T-cell (primary cell): ENCODE measurements at regions not wholly inside any gene's neighbourhood (a gene's known extent, or its start where the extent isn't known, plus 50 kb on each side); places are given as distances from the start of the nearest gene placed in this dataset.

Experiments used
- ATAC-seq, 4 experiments: fragments of 200-7000 bp in 3 of 4; fragments of 150-1000 bp in 1 of 4; cut with Tn5 transposase; replicated peaks in 1 of 4; 1 replicate in 3 of 4; 2 replicates in 1 of 4; pipeline ENCODE4 v1.10.0; 2021; ENCODE audit warnings: moderate library complexity in 3 of 4, mild to moderate bottlenecking in 2 of 4, moderate number of reproducible peaks in 1 of 4
- CTCF ChIA-PET, 2 donors: fragments of 300-600 bp; sonication (Branson Sonifier 250); formaldehyde crosslinking; loops; one replicate each; lab custom pipeline; 2022; ENCODE audit warnings: antibody characterized with exemption in 2 of 2; lab: Charles Lee
- POLR2A ChIA-PET, 2 donors: fragments of 300-600 bp; sonication (Branson Sonifier 250); formaldehyde crosslinking; loops; one replicate each; lab custom pipeline; 2022; ENCODE audit warnings: antibody characterized with exemption in 2 of 2; lab: Charles Lee
- DNase-seq, 35 experiments: peaks; one replicate each; pipeline versions ENCODE4 v3.0.0 to v3.0.0-alpha.2; 2013 to 2023
- H3K27ac ChIP-seq: one replicate; pipeline ENCODE4 v1.5.1; 2013; ENCODE audit warnings: low read length
- H3K27me3 ChIP-seq, 2 experiments: replicated peaks in 1 of 2; 1 replicate in 1 of 2; 2 replicates in 1 of 2; pipeline versions ENCODE4 v1.6.1 to v1.7.0; 2013; ENCODE audit warnings: low read length in 1 of 2, mixed read lengths in 1 of 2; ENCODE audit not compliant: control insufficient read depth in 2 of 2, insufficient read depth in 2 of 2; ENCODE audit errors: extremely low read depth in 1 of 2
- H3K36me3 ChIP-seq, 2 donors: 1 replicate in 1 of 2; 2 replicates in 1 of 2; pipeline versions ENCODE4 v1.6.1 to v1.7.0; 2013; ENCODE audit warnings: low read length in 1 of 2; ENCODE audit not compliant: control insufficient read depth in 2 of 2, insufficient read depth in 1 of 2; ENCODE audit errors: extremely low read depth in 1 of 2
- H3K4me1 ChIP-seq, 2 experiments: 1 replicate in 1 of 2; 2 replicates in 1 of 2; pipeline versions ENCODE4 v1.6.1 to v1.7.0; 2013; ENCODE audit warnings: low read length in 2 of 2, mixed read lengths in 1 of 2; ENCODE audit not compliant: insufficient read depth in 2 of 2, control insufficient read depth in 1 of 2; ENCODE audit errors: extremely low read depth in 1 of 2
- H3K4me3 ChIP-seq, 2 donors: 1 replicate in 1 of 2; 2 replicates in 1 of 2; pipeline versions ENCODE4 v1.5.1 to v1.7.0; 2013; ENCODE audit warnings: mild to moderate bottlenecking in 2 of 2, low read length in 1 of 2, moderate library complexity in 1 of 2; ENCODE audit not compliant: control insufficient read depth in 1 of 2; ENCODE audit errors: extremely low read depth in 1 of 2
- H3K9me3 ChIP-seq: 2 replicates; pipeline ENCODE4 v1.7.0; 2013
- H3K27ac Mint-ChIP-seq, 2 donors: one replicate each; pipeline ENCODE4 v1.8.0; 2020 to 2021; ENCODE audit warnings: mild to moderate bottlenecking in 2 of 2, mixed read lengths in 2 of 2
- H3K27me3 Mint-ChIP-seq, 2 donors: one replicate each; pipeline ENCODE4 v1.8.0; 2021 to 2022; ENCODE audit warnings: mixed read lengths in 2 of 2
- H3K36me3 Mint-ChIP-seq: one replicate; pipeline ENCODE4 v1.8.0; 2021; ENCODE audit warnings: mixed read lengths
- H3K4me1 Mint-ChIP-seq, 3 donors: one replicate each; pipeline ENCODE4 v1.8.0; 2020 to 2022; ENCODE audit warnings: mixed read lengths in 3 of 3, mild to moderate bottlenecking in 1 of 3
- H3K4me3 Mint-ChIP-seq, 3 donors: one replicate each; pipeline ENCODE4 v1.8.0; 2020 to 2022; ENCODE audit warnings: mild to moderate bottlenecking in 3 of 3, mixed read lengths in 3 of 3, moderate library complexity in 3 of 3
- H3K9me3 Mint-ChIP-seq, 3 donors: one replicate each; pipeline ENCODE4 v1.8.0; 2020 to 2022; ENCODE audit warnings: mixed read lengths in 3 of 3
- whole genome bisulfite sequencing: methylation state at CpG from one replicate; pipeline ENCODE4 v1.1.5; 2013; ENCODE audit warnings: missing lambda C conversion rate; ENCODE audit not compliant: insufficient coverage; 5-methylcytosine and 5-hydroxymethylcytosine counted together

DNA sequence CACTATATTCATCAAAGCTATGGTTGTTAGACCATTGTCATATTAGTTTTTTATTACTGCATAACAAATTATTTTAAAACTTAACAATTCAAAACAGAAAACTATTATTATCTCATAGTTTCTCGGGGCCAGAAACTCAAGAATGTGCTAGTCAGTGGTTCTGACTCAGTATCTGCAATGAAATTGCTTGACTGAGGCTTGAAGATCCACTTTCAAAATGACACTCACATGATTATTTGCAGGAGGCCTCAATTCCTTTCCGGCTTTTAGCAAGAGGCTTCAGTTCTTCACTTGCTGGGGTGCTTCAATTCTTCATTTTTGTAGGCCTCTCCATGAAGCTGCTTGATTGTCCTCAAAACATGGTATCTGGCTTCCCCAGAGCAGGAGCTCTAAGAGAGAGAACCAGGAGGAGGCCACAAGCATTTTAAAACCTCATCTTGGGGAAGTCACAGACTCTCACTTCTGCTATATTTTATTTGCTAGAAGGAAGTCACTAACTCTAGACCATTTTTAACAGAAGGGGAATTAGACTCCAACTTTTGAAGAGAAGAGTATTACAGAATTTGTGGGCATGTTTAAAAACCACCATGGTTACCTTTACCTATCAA is 383.7 kb downstream of the MFSD1 start:
- Mint-ChIP-seq H3K9me3 (peaks cover 0 to 4% (median 0%) of the 10 kb centered on the region in 3 donors), H3K4me1 (no peaks in the 10 kb centered on the region), H3K4me3 (no peak overlapping the region), H3K36me3 (no peaks in the 10 kb centered on the region), H3K27ac (no peak overlapping the region), H3K27me3 (peaks cover 0 to 2% of the 10 kb centered on the region in 2 donors)
- 68% methylated on average over 2 of the region's 2 CpGs for WGBS
- Histone ChIP-seq H3K4me1 (no peaks in the 10 kb centered on the region), H3K27ac (no peak overlapping the region), H3K27me3 (peaks cover 0 to 6% of the 10 kb centered on the region in 2 experiments), H3K36me3 (no peaks in the 10 kb centered on the region), H3K9me3 (no peaks in the 10 kb centered on the region), H3K4me3 (no peak overlapping the region)
- no peak for ATAC-seq
- POLR2A ChIA-PET = interaction anchor here in 1 of 2 donors (0.5 kb wide), 1 partner anchor 48 kb away, joined by 3 read pairs; no protein-coding TSS in a partner anchor
- no peak for DNase-seq
- CTCF ChIA-PET = no interaction called here

DNA sequence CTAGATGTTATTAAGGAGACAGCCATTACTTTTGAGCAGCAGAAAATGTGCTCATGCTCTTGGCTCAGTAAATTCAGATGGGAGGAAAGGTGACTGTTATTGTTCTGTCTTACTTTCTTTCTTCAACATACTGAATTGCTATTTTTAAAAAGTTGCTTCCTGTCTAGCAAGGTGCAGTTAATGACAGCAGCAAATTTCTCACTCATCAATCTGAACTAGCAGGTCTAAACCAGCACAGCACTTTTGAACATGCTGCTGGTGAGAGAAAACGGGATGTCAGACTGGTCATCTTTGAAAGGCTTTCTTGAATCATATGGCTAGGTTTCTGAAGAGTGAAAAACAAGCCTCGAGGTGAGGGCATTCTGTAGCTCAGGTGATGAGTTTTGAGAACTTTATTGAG is 384.7 kb downstream of the MFSD1 start:
- H3K27ac ChIP-seq = no peak overlapping the region
- WGBS = no CpG with 5 or more reads among the region's 2 CpGs

DNA sequence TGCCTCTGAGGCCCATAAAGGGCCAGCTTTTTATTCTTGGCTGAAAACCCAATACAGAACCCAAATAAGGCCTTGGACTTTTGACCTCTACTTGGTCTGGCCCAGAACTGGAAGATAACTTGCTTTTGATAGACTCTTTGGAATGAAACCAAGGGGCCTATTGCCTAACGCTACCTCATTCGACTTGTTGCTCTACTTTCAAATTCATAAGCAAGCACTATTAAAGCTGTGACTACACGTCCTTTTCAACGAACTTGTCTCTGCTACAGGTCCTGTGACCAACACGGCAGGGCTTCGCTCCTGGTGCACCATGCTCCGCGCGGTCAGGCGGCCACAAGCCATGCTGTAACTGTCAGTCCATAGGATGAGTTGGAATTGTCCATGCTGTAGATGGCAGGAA is 385.4 kb downstream of the MFSD1 start:
- Mint-ChIP-seq H3K36me3 (no peaks in the 10 kb centered on the region), H3K4me1 (no peaks in the 10 kb centered on the region), H3K9me3 (no peaks in the 10 kb centered on the region), H3K27me3 (peaks cover 0 to 2% of the 10 kb centered on the region in 2 donors), H3K27ac (no peak overlapping the region), H3K4me3 (no peak overlapping the region)
- no peak for DNase-seq
- ChIA-PET CTCF (no interaction called here), POLR2A (no interaction called here)
- Histone ChIP-seq H3K27ac (no peak overlapping the region), H3K4me3 (no peak overlapping the region), H3K9me3 (no peaks in the 10 kb centered on the region), H3K4me1 (no peaks in the 10 kb centered on the region), H3K27me3 (peaks cover 0 to 6% of the 10 kb centered on the region in 2 experiments), H3K36me3 (no peaks in the 10 kb centered on the region)
- 97% methylated on average over 10 of the region's 10 CpGs for WGBS
- ATAC-seq = no peak

More for the DNA sequence above, 384.7 kb downstream of the MFSD1 start:
- ChIA-PET POLR2A (no interaction called here), CTCF (no interaction called here)
- peaks cover 0 to 6% of the 10 kb centered on the region in 2 experiments for H3K27me3 ChIP-seq
- H3K4me1 Mint-ChIP-seq = no peaks in the 10 kb centered on the region
- H3K36me3 ChIP-seq = no peaks in the 10 kb centered on the region
- H3K9me3 Mint-ChIP-seq = peaks cover 0 to 2% (median 0%) of the 10 kb centered on the region in 3 donors
- no peaks in the 10 kb centered on the region for H3K4me1 ChIP-seq
- ATAC-seq (no peak), DNase-seq (no peak)
- no peaks in the 10 kb centered on the region for H3K36me3 Mint-ChIP-seq
- no peak overlapping the region for H3K4me3 Mint-ChIP-seq
- peaks cover 0 to 2% of the 10 kb centered on the region in 2 donors for H3K27me3 Mint-ChIP-seq
- no peak overlapping the region for H3K27ac Mint-ChIP-seq
- H3K4me3 ChIP-seq = no peak overlapping the region
- no peaks in the 10 kb centered on the region for H3K9me3 ChIP-seq

DNA sequence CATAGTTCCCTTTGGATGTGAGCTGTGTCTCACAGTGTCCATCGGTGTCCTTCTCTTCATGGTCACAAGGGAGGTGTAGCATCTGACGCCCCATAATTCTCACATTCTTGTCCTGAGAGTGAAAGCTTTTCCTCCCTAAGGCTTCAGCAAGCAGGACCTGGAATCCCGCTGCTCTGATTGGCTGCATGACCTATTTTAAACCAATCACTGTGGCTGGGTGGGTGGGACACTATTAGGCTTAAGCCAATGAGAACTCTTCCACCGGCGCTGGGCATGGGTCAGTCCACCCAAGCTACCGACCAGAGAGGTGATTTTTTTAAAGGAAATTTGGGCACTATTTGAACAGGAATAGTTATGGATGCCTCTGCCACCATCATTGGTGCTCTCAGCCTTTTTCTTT is 385.9 kb downstream of the MFSD1 start:
- Histone ChIP-seq H3K9me3 (no peaks in the 10 kb centered on the region), H3K36me3 (no peaks in the 10 kb centered on the region), H3K4me3 (no peak overlapping the region), H3K27ac (no peak overlapping the region), H3K4me1 (no peaks in the 10 kb centered on the region), H3K27me3 (peaks cover 0 to 6% of the 10 kb centered on the region in 2 experiments)
- H3K4me1 Mint-ChIP-seq = no peaks in the 10 kb centered on the region
- WGBS = 83% methylated on average over 2 of the region's 6 CpGs
- DNase-seq = no peak
- H3K9me3 Mint-ChIP-seq = no peaks in the 10 kb centered on the region
- ChIA-PET POLR2A (no interaction called here), CTCF (no interaction called here)
- H3K27ac Mint-ChIP-seq = no peak overlapping the region
- no peaks in the 10 kb centered on the region for H3K36me3 Mint-ChIP-seq
- no peaks in the 10 kb centered on the region for H3K27me3 Mint-ChIP-seq
- ATAC-seq = no peak
- H3K4me3 Mint-ChIP-seq = no peak overlapping the region

DNA sequence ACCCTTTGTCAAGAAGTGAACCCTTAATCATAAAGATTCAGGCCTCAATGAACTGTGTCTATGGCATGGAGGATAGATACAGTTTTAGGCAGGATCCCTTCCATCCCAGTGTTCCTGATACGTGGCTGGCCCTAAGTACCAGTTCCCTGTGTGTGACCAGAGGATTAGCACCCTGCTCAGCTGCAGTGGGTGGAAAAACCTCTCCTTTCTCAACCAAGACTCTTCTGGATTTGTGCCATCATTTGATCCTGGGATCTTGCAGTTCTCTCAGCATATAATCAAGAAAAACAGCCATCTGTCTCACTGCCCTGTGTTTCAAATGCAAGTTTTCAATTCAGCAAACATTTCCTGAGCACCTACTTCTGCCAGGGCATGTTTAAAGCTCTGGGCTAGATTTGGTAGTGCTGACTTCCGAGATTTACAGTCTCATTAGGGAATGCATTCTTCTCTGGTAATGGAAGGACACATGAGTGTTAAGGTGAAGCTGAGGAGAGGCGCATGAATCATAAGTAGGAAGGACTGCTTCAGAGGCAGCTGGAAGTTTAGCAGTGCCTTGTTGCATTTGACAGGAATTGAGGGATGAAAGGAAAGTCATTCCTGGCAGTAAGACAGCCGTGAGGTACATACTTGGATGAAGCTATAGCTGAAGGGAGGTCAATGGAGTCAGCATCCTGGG is 388.3 kb downstream of the MFSD1 start:
- H3K4me1 Mint-ChIP-seq = no peaks in the 10 kb centered on the region
- H3K27ac Mint-ChIP-seq = no peak overlapping the region
- ChIA-PET POLR2A (no interaction called here), CTCF (no interaction called here)
- H3K9me3 Mint-ChIP-seq = peaks cover 0 to 4% (median 0%) of the 10 kb centered on the region in 3 donors
- ATAC-seq = no peak
- H3K27me3 Mint-ChIP-seq = no peaks in the 10 kb centered on the region
- H3K4me1 ChIP-seq = no peaks in the 10 kb centered on the region
- 48% methylated on average over 3 of the region's 4 CpGs for WGBS
- H3K4me3 ChIP-seq = no peak overlapping the region
- DNase-seq = no peak
- no peaks in the 10 kb centered on the region for H3K9me3 ChIP-seq
- no peak overlapping the region for H3K27ac ChIP-seq
- H3K4me3 Mint-ChIP-seq = no peak overlapping the region
- no peaks in the 10 kb centered on the region for H3K36me3 ChIP-seq
- peaks cover 0 to 6% of the 10 kb centered on the region in 2 experiments for H3K27me3 ChIP-seq
- no peaks in the 10 kb centered on the region for H3K36me3 Mint-ChIP-seq

DNA sequence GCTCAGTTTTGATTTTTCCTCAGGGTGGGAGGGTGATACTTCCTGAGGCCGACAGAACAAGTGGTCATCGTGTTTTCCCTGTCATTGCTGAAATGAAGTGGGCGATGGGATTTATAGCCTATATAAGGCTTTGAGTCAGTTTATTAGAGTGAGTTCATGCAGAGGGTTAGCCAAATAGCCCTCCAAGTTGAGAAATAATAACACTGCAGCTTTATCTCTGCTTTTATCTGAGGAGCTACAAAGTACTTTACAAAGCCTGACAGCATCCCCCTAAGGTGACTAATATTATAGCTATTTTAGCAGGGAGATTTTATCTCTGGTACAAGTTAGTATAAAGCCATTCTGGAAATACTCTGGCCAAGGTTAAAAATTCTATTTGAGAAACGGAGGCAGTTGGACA is 389.6 kb downstream of the MFSD1 start:
- no peak overlapping the region for H3K27ac ChIP-seq
- no peaks in the 10 kb centered on the region for H3K4me1 ChIP-seq
- peaks cover 0 to 4% (median 0%) of the 10 kb centered on the region in 3 donors for H3K9me3 Mint-ChIP-seq
- H3K4me3 ChIP-seq = no peak overlapping the region
- ChIA-PET CTCF (no interaction called here), POLR2A (interaction anchor here in 1 of 2 donors (0.5 kb wide), 1 partner anchor 435 kb away, joined by 4 read pairs; no protein-coding TSS in a partner anchor)
- no peaks in the 10 kb centered on the region for H3K4me1 Mint-ChIP-seq
- DNase-seq (no peak), ATAC-seq (no peak)
- no peaks in the 10 kb centered on the region for H3K27me3 Mint-ChIP-seq
- WGBS = no CpG with 5 or more reads among the region's 4 CpGs
- no peaks in the 10 kb centered on the region for H3K36me3 Mint-ChIP-seq
- H3K4me3 Mint-ChIP-seq = no peak overlapping the region
- H3K36me3 ChIP-seq = no peaks in the 10 kb centered on the region
- H3K27ac Mint-ChIP-seq = no peak overlapping the region
- H3K27me3 ChIP-seq = peaks cover 0 to 6% of the 10 kb centered on the region in 2 experiments
- no peaks in the 10 kb centered on the region for H3K9me3 ChIP-seq
